SU-DHL-6 (cell line): ENCODE measurements at regions not wholly inside any gene's neighbourhood (a gene's known extent, or its start where the extent isn't known, plus 50 kb on each side); places are given as distances from the start of the nearest gene placed in this dataset.

Source experiments
- CTCF ChIP-seq: fragments of 200-600 bp; sonication (generic); IDR thresholded peaks from one replicate; pipeline ENCODE4 v1.5.1; 2017; ENCODE audit warnings: antibody characterized with exemption, mild to moderate bottlenecking, low read length, moderate library complexity; ENCODE audit not compliant: insufficient read depth, poor library complexity, severe bottlenecking
- EZH2phosphoT487 ChIP-seq: fragments of 200-600 bp; sonication (generic), shearing (Covaris generic); conservative IDR thresholded peaks from 2 replicates; pipeline ENCODE4 v1.6.1; 2018; ENCODE audit warnings: mild to moderate bottlenecking, antibody characterized with exemption, low read length, moderate library complexity, mixed read lengths

- TF ChIP-seq CTCF (no peak), EZH2phosphoT487 (no peak)
These were observed 578.1 kb upstream of the AADAT start for GRCh38 chr4:170667814-170668213.
